ENCODE measurements at regions not wholly inside any gene's neighbourhood (a gene's known extent, or its start where the extent isn't known, plus 50 kb on each side); places are given as distances from the start of the nearest gene placed in this dataset.

DNA sequence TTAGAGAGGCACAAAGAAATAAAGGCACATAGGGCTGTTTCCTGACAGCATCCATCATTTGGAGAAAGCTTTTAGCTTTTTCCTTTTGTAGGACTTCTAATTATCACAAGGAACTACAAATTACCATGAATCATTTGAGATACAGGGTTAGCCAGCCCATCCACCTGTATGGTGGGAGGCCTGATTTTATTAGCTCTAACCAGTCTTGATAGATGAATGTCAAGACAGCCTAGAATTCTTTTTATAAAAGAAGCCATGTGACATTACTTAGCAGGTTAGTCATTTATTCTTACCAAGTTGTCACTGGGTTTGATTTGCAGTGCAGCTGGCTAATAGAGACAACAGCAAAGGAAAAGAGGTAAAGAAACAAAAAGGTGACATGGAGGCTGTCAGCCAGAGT is 618.1 kb downstream of the ZNF385D start:
- no peak for DNase-seq

DNA sequence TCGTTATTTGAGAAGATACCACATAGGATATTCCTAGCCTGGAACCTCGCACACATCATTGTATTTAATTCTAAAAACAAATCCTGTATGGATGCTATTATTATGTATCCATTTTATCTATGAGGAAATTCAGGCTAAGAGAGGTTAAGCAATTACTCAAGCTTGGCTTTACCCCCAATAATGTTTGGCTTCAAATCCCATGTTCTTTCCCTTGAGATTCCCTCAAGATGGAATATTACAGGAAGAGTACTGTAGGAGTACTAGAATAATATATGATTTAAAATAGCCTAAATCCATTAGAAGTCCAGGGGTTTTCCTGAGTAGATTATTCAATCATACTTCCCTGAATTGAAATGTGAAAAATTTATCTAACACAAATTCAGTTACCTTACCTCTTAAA is 630.2 kb downstream of the ZNF385D start:
- no peak for DNase-seq

DNA sequence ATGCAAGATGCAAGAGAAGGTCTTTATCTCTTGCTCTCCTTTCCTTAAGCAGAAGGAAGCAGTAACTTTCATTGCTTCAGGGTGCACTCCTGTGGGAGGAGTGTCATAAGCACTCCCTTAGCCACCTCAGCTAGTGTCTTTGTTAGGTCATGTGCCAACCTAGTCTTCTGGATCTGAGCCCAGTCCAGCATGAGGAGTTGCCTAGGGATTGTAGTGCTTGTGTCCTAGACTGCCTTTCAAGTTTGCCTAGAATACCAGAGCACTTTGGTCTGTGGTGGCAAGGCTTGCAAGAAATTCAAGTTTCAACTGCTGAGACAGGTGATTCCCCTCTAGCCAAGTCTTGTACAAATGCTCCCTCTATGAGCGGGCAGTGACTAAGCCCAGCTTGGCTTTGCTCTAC is 633.6 kb downstream of the ZNF385D start:
- no peak for DNase-seq

DNA sequence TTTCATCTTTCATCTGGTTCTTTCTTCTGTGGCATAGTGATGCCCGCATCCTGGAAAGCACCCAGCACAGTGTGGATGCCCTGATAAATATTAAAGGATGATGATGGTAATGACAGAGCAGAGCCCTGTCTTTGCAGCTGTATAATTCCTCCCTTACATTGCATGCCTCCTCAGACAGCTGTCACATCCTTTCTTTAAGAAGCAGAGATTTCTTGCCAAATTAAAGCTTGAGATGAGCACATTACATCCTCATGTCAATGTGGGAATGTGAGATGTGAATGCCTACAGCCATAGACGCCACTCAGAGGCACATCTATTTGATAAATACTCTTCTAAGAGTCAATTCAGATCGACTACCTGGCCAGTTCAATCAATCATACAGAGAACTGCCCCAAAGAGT is 642.0 kb downstream of the ZNF385D start:
- no peak for DNase-seq

DNA sequence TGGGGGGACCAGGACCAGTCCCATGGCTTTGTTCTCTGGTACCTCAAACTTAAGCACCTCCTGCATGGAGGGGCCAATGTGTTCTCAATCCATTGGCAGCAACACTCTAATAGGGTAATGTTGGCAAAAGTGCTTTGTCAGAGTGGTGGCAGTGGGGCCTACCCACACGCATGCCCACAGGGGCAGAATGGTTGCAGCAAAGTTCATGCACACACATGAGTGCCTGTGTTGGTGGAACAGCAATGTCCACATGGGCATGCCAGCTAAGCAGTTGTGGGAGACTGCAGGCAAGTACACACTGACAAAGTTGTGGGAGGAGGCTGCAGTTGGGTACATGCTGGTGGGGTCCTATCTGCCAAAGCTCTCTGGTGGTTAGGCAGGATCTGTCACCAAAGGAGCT is 645.2 kb downstream of the ZNF385D start:
- DNase-seq = no peak

DNA sequence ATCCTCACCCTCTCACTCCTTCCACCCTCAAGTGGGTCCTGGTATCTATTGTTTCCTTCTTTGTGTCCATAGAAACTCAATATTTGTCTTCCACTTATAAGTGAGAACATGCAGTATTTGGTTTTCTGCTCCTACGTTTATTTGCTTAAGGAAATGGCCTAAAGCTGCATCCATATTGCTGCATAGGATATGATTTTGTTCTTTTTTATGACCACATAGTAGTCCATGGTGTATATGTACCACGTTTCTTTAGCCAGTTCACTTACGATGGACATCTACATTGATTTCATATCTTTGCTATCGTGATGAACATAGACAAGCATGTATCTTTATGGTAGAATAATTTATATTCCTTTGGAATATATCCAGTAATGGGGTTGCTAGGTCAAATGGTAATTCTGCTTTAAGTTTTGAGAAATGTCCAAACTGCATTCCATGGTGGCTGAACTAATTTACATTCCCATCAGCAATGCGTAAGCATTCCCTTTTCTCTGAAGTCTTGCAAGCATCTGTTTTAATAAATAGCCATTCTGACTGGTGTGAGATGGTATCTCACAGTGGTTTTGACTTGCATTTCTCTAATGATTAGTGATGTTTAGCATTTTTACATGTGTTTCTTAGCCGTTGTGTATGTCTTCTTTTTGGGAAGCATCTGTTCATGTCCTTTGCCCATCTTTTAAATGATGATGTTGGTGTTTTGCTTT is 650.2 kb downstream of the ZNF385D start:
- DNase-seq = no peak

DNA sequence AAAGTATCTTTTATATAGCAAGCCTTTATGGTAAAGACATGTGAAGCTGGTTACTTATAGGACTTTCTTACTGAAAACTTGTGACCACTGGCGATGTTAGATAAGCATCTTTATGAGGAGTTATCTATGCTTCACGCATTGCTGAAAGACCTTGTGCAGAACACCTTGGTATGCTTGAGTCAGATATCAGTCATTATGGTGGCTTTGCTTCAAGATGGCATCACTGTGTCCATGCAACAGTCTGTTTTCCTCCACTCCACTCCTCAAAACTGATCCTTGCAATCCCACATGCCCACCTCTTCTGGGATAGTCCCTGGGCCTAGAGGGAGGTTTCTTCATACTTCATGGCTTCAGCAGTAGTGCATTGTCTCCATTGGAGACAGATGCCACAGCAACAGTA is 656.3 kb downstream of the ZNF385D start:
- no peak for DNase-seq

DNA sequence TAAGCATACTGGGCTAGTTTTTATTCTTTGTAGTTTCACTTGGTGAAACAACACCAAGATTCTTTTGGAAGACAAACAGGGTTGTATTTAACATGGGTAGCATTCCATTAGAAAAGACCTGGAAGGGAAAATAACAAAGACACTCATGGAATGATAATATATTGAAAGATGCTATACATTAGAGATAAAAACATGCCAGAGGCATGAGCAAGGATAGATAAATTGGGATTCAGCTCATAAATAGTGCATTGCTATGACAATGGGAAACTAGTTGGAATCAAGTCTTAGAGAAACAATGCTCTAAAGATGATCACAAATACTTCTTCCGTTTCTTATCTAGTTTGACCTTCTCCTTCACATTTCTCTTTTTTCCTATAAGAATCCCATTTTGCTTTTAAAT is 677.4 kb downstream of the ZNF385D start:
- no peak for DNase-seq

DNA sequence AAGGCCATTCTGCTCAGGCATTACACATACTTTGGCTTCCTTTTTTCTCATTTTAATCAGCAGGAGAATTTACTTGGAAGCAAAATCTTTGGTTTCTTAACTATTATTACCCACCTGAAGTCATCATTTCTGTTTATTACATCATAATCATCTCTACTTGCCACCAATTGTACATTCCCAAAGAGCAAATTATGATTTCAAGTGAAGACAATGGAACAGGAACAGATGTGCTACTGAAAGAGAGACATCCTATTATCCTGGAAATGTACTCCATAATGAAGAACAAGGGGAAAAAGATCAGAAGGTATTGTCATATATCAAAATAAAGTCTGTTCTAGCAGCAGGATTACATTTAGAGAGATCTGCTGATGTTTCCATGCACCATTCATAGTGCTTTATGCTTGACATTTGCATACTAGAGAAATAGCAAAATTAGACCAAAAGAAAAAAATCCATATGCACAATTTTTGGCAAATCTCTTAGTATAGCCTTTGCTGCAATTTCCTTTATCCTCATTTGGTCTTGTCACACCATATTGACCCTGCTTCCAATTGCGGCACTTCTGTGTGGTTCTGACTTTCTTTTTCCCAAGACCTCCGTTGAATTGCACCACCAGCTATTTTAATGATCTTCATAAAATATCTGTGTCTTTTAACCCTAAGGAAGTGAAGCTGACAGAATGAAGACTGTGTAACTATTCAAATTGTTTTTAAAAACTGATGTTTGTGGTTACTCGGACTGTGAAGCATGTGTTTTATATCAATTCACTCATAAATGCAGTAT is 683.8 kb downstream of the ZNF385D start:
- no peak for DNase-seq

DNA sequence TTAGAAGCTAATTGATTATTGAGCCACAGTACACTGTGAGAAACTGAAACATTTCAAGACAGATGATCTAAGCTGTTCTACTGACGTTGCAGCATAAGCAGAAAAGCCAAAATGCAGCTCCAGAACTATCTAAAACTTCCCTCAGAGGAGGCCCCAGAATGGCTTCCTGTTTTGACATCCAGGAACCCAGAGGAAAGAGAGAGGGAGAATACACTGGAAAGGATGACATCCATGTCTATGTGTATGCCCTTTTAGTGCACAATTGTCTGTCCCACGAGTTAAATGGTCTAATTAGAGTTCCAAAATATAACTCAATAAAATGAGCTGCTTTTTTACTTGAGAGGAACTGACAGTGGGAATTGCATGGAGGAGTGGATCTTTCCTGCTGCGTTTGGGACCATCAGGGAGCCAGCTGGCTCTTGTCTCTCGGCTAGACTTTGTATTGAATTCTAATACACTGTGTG is 688.1 kb downstream of the ZNF385D start:
- no peak for DNase-seq

DNA sequence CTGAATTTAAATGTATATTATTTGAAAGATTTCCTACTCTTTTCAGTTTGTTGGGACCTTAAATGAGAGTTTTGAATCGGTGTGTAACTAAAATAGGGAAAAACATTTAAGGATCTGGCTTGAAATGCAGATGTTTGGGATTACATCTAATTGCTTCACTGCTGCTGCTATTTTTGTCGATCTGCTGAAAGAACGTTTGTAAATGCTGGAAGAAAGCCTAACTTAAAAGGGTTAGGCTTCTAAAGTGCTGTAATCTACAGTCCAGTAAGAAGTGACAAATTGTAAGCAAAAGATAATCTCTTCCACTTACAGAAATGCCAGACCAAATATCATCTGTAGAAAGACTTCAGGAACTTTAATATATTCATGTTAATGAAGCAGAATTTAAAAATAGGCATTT is 691.6 kb downstream of the ZNF385D start:
- no peak for DNase-seq

DNA sequence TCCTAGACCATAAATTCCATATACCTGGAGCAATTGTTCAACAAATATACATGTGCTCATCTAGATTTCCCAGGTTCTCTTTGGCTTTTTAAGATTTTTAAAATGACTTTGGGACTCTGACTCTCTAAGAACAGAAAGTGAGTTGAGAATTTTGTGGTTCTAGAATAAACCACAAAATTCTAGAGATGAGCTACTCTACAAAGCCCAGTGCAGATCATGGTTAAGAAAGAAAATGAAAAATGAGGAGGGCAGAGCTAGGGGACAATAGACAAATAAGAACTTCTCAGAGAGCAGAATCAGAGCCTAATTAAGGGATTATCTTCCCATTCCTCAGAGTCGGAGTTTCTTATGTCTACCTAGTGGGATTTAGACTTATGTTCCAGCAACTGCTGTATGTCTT is 694.7 kb downstream of the ZNF385D start:
- no peak for DNase-seq

DNA sequence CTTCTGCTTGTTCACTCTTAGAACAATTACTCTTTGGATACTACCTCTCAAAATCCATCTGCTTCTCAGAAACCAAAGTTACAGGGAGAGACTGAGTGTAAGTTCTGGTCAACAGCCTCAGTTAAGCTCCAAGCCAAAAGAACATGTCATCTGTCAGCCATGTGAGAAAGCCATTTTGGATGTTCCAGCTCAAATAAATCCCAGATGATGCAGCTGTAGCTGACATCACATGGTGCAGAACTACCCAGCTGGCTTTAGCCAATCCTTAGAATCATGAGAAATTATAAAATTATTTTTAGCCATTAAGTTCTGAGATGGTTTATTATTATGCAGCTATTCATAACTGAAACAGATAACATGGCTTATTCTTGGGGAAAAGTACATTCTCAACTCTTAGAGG is 696.0 kb downstream of the ZNF385D start:
- DNase-seq = no peak

DNA sequence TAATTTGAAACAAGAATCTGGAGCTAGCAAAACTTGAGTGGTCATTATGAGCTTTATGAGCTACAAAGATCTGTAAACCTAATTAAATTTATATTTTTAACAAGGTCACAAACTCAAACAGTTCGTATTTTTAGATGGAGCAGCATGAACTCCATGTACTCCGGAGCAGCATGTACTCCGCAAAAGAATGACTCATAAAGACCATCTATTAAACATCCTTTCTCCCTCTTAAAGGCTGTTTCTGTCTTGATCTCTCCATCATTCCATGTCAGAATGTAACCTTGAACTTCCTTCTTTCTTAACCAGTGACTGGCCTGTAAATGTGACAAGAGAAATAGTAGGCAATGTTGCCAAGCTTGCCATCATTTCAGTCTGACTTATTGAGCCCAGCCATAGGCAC is 696.9 kb downstream of the ZNF385D start:
- DNase-seq = no peak

DNA sequence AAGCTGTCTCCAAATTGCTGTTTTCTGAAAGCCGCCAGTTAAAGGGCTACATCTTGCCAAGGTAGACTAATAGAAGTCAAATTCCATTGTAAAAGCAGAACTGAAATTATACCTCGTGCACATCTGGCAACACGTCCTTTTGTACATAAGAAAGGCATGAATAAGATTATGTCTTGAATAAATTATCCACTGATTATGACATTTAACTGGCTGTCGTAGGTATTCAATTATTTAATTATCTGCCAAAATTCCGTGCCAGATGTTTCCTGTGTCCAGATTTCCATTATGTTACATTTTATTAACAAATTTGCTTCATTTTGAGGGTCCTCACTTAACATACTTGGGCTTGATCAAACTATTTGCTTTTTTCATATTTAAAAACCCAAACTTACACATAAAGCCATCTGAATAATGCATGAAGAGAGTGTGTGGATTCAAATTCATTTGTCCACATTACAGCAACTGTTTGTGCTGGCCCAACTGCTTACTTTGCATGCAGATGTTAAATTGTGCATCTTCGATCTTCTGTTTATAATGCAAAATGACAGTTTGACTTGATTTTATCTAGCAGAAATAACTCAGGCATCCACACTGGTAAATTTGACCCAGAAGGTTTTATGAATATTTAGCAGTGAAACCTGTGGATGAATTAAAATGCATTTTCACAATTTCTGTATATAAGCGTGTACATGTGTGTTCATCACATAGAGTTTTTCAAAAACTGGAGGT is 701.5 kb downstream of the ZNF385D start:
- DNase-seq = no peak

DNA sequence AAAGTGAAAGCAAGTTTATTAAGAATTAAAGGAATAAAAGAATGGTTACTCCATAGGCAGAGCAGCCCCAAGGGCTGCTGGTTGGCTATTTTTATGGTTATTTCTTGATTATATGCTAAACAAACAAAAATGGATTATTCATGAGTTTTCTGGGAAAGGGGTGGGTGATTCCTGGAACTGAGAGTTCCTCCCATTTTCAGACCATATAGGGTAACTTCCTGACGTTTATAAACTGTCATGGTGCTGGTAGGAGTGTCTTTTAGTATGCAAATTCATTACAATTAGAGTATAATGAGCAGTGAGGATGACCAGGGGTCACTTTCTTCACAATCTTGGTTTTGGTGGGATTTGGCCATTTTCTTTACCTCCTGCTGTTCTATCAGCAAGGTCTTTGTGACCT is 707.9 kb downstream of the ZNF385D start:
- no peak for DNase-seq

DNA sequence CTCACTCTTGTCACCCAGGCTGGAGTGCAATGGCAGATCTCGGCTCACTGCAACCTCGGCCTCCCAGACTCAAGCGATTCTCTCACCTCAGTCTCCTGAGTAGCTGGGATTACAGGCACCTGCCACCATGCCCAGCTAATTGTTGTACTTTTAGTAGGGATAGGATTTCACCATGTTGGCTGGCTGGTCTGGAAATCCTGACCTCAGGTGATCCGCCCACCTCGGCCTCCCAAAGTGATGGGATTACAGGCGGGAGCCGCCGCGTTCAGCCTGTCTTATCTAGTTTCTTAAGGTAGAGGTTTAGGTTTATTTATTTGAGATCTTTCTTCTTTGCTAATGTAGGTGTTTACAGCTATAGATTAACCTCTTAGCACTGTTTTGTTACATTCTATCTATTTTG is 708.8 kb downstream of the ZNF385D start:
- DNase-seq = no peak

DNA sequence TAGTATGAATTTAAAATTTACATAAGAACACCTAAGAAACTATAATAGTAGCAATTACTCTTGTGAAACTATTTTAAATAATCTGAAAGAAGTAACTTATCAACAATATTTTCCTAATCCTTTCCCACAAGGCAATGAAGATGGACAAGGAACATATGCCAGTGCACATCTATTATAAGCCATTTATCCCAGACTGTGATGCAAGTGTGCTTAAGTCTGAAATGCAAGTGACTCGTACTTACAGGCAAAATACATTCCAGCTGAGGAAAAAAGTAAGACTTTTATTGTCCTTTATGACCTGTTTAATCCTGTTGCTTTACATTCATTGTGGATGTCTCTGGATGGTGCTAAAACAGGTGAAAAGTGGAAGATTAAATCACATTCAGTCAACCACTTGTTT is 709.4 kb downstream of the ZNF385D start:
- no peak for DNase-seq

DNA sequence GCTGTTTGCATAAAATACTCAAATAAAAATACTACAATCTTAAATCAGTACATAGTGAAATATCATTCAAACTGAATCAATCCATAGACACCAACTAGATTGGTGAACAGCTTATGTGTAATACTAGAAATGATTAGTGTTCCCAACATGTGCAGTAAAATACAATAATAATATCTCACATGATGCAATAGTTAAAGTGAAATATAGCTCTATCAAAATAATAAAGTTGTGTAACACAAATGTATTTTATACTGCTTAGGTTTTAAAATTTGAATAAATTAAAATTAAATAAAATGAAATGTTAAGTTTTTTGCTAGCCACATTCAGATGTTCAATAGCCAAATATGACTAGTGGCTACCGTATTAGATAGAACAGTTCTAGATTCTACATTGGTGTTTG is 714.1 kb downstream of the ZNF385D start:
- no peak for DNase-seq

DNA sequence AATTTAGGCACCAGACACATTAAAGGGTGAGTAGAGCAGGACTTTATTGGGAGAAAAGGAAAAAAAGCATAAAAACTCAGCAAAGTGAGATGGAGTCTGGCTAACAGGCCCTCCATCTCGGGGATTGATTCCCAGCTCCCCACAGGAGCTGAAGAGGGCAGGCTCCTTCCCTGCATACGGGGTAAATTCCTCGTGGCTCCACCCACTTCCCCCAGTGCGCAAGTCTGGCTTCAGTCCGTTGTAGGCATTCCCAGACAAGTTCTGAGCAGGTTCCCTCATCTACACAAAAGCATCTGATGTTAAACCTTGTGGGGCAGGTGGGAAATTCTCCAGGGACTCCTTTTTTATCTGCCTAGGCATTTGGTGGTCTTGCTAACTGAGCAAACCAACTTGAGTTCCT is 722.6 kb downstream of the ZNF385D start:
- no peak for DNase-seq

DNA sequence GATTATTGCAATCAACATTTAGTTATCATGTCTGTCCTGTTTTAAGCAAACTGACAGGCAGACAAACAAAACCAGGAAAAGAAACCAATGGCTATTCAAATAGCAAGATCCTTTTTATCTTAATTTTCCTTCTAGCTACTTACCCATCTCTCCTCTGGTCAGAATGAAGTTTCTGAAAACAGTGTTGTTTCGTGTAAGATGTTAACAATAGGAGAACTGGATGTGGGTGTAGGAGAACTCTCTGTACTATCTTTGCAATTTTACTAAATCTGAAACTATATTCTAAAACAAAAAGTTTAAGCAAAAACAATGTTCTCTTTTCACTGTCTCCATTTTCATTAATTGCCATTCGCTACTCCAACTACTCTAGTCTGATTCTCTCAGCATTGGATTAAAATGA is 726.4 kb downstream of the ZNF385D start:
- no peak for DNase-seq

DNA sequence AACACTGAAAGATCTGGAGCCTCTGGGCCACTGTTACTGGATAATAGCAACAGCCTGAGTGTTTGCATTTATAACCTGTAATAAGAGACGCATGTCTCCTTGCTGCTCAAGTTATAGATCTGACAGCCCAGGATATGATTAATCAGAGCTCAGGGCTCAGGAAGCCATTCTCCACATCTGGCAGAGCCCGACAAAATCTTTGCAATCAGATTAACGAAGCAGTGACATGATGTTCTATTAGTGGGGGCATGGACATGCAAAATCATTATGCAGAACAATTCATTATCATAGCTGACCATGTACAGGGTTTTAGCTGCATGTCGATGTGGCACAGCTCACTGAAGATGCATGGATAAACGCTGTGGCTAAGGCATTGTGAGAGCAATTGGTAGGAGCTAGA is 730.3 kb downstream of the ZNF385D start:
- DNase-seq = no peak

DNA sequence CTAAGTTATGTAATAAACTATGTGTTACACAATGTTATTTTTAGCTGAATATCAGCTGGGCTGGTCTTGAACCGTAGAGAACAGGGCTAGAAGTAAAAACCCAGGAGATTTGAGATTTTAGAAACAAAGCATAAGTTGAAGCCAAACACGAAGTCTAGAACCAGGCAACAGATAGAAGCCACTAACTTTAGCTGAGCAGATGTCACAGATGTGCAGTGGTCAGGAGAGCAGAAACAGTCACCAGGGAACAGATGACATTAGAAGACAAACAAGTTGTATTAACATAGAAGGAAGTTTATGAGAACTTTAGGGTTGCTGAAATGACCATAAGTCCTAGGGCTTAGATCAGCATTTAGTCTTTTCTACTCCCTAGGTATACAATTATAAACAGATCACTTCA is 731.0 kb downstream of the ZNF385D start:
- DNase-seq = no peak
